Stimulated activated naive B cell treated with anti-CD40 and anti-IgM and Interleukin-4, amounts not matched to agents 10 μg/mL and 1 μg/mL and 100 μg/mL, for 72 hours (primary cell): ENCODE measurements at regions not wholly inside any gene's neighbourhood (a gene's known extent, or its start where the extent isn't known, plus 50 kb on each side); places are given as distances from the start of the nearest gene placed in this dataset.

Experiments
- ATAC-seq, 2 donors: fragments of 150-1000 bp; cut with Tn5 transposase; replicated peaks; 2 replicates each; pipeline ENCODE4 v1.10.0; 2021; ENCODE audit warnings: moderate library complexity in 1 of 2
- DNase-seq: peaks from one replicate; pipeline ENCODE4 v3.0.0; 2021
- H3K27ac Mint-ChIP-seq: one replicate; pipeline ENCODE4 v1.8.0; 2022; ENCODE audit warnings: mild to moderate bottlenecking, mixed read lengths
- H3K27me3 Mint-ChIP-seq, 2 donors: one replicate each; pipeline ENCODE4 v1.8.0; 2022; ENCODE audit warnings: mixed read lengths in 2 of 2
- H3K36me3 Mint-ChIP-seq, 2 donors: one replicate each; pipeline ENCODE4 v1.8.0; 2022; ENCODE audit warnings: mixed read lengths in 2 of 2, mild to moderate bottlenecking in 1 of 2
- H3K4me1 Mint-ChIP-seq, 2 donors: one replicate each; pipeline ENCODE4 v1.8.0; 2022; ENCODE audit warnings: mixed read lengths in 2 of 2, mild to moderate bottlenecking in 1 of 2
- H3K4me3 Mint-ChIP-seq, 2 donors: one replicate each; pipeline ENCODE4 v1.8.0; 2022; ENCODE audit warnings: mild to moderate bottlenecking in 2 of 2, mixed read lengths in 2 of 2, moderate library complexity in 1 of 2
- H3K9me3 Mint-ChIP-seq, 2 donors: one replicate each; pipeline ENCODE4 v1.8.0; 2022; ENCODE audit warnings: mixed read lengths in 2 of 2, mild to moderate bottlenecking in 1 of 2

- ATAC-seq (no peak), DNase-seq (no peak)
- Mint-ChIP-seq H3K4me1 (no peaks in the 10 kb centered on the region), H3K27me3 (no peaks in the 10 kb centered on the region), H3K27ac (no peak overlapping the region), H3K9me3 (no peaks in the 10 kb centered on the region), H3K36me3 (no peaks in the 10 kb centered on the region), H3K4me3 (no peak overlapping the region)
Measured at GRCh38 chr11:129605815-129606214, 209.8 kb upstream of the TMEM45B start.

GRCh38 chr11:129608711-129609110 lies 206.9 kb upstream of the TMEM45B start:
- Mint-ChIP-seq H3K27me3 (no peaks in the 10 kb centered on the region), H3K4me3 (no peak overlapping the region), H3K36me3 (no peaks in the 10 kb centered on the region), H3K27ac (no peak overlapping the region), H3K4me1 (no peaks in the 10 kb centered on the region), H3K9me3 (no peaks in the 10 kb centered on the region)
- DNase-seq (no peak), ATAC-seq (no peak)

- no peak overlapping the region for H3K4me3 Mint-ChIP-seq
- no peaks in the 10 kb centered on the region for H3K4me1 Mint-ChIP-seq
- no peak overlapping the region for H3K27ac Mint-ChIP-seq
- DNase-seq (no peak), ATAC-seq (no peak)
- H3K27me3 Mint-ChIP-seq = no peaks in the 10 kb centered on the region
- no peaks in the 10 kb centered on the region for H3K9me3 Mint-ChIP-seq
- H3K36me3 Mint-ChIP-seq = no peaks in the 10 kb centered on the region
Measured at GRCh38 chr11:129610125-129610524, 205.5 kb upstream of the TMEM45B start.

GRCh38 chr11:129610545-129610944 lies 205.1 kb upstream of the TMEM45B start:
- no peaks in the 10 kb centered on the region for H3K36me3 Mint-ChIP-seq
- no peaks in the 10 kb centered on the region for H3K27me3 Mint-ChIP-seq
- H3K4me3 Mint-ChIP-seq = no peak overlapping the region
- H3K27ac Mint-ChIP-seq = no peak overlapping the region
- ATAC-seq (no peak), DNase-seq (no peak)
- no peaks in the 10 kb centered on the region for H3K4me1 Mint-ChIP-seq
- no peaks in the 10 kb centered on the region for H3K9me3 Mint-ChIP-seq

- Mint-ChIP-seq H3K36me3 (no peaks in the 10 kb centered on the region), H3K4me3 (no peak overlapping the region), H3K9me3 (no peaks in the 10 kb centered on the region), H3K27ac (no peak overlapping the region), H3K27me3 (peaks cover 0 to 9% of the 10 kb centered on the region in 2 donors), H3K4me1 (no peaks in the 10 kb centered on the region)
- DNase-seq (no peak), ATAC-seq (no peak)
Measured at GRCh38 chr11:129611661-129612446, 203.8 kb upstream of the TMEM45B start.

- H3K9me3 Mint-ChIP-seq = no peaks in the 10 kb centered on the region
- peaks cover 3 to 14% of the 10 kb centered on the region in 2 donors for H3K27me3 Mint-ChIP-seq
- H3K4me1 Mint-ChIP-seq = no peaks in the 10 kb centered on the region
- no peak for ATAC-seq
- H3K36me3 Mint-ChIP-seq = no peaks in the 10 kb centered on the region
- no peak for DNase-seq
- H3K4me3 Mint-ChIP-seq = no peak overlapping the region
- H3K27ac Mint-ChIP-seq = no peak overlapping the region
Measured at GRCh38 chr11:129612447-129612961, 203.1 kb upstream of the TMEM45B start.

GRCh38 chr11:129613071-129613470 lies 202.6 kb upstream of the TMEM45B start:
- H3K27ac Mint-ChIP-seq = no peak overlapping the region
- no peak overlapping the region for H3K4me3 Mint-ChIP-seq
- H3K36me3 Mint-ChIP-seq = no peaks in the 10 kb centered on the region
- no peak for DNase-seq
- H3K4me1 Mint-ChIP-seq = no peaks in the 10 kb centered on the region
- no peaks in the 10 kb centered on the region for H3K9me3 Mint-ChIP-seq
- H3K27me3 Mint-ChIP-seq = peaks cover 6 to 18% of the 10 kb centered on the region in 2 donors
- no peak for ATAC-seq

- H3K27me3 Mint-ChIP-seq = peaks cover 6 to 26% of the 10 kb centered on the region in 2 donors
- peaks cover 0 to 2% of the 10 kb centered on the region in 2 donors for H3K9me3 Mint-ChIP-seq
- H3K36me3 Mint-ChIP-seq = no peaks in the 10 kb centered on the region
- no peak for ATAC-seq
- no peak for DNase-seq
- H3K4me1 Mint-ChIP-seq = no peaks in the 10 kb centered on the region
- H3K4me3 Mint-ChIP-seq = no peak overlapping the region
- no peak overlapping the region for H3K27ac Mint-ChIP-seq
Measured at GRCh38 chr11:129614256-129614944, 201.2 kb upstream of the TMEM45B start.

- no peak for DNase-seq
- no peak overlapping the region for H3K4me3 Mint-ChIP-seq
- peaks cover 0 to 2% of the 10 kb centered on the region in 2 donors for H3K9me3 Mint-ChIP-seq
- no peaks in the 10 kb centered on the region for H3K36me3 Mint-ChIP-seq
- no peak for ATAC-seq
- peaks cover 6 to 26% of the 10 kb centered on the region in 2 donors for H3K27me3 Mint-ChIP-seq
- H3K27ac Mint-ChIP-seq = no peak overlapping the region
- no peaks in the 10 kb centered on the region for H3K4me1 Mint-ChIP-seq
Measured at GRCh38 chr11:129618046-129618569, 197.5 kb upstream of the TMEM45B start.

GRCh38 chr11:129620237-129621104 lies 195.2 kb upstream of the TMEM45B start:
- Mint-ChIP-seq H3K36me3 (no peaks in the 10 kb centered on the region), H3K27me3 (peaks cover 6 to 26% of the 10 kb centered on the region in 2 donors), H3K4me3 (no peak overlapping the region), H3K27ac (no peak overlapping the region), H3K9me3 (peaks cover 2 to 5% of the 10 kb centered on the region in 2 donors), H3K4me1 (no peaks in the 10 kb centered on the region)
- no peak for ATAC-seq
- no peak for DNase-seq

GRCh38 chr11:129625930-129626329 lies 189.7 kb upstream of the TMEM45B start:
- Mint-ChIP-seq H3K36me3 (no peaks in the 10 kb centered on the region), H3K4me1 (no peaks in the 10 kb centered on the region), H3K9me3 (peaks cover 2 to 5% of the 10 kb centered on the region in 2 donors), H3K4me3 (no peak overlapping the region), H3K27ac (no peak overlapping the region), H3K27me3 (peaks cover 0 to 5% of the 10 kb centered on the region in 2 donors)
- ATAC-seq = no peak
- DNase-seq = no peak

GRCh38 chr11:129631201-129631600 lies 184.4 kb upstream of the TMEM45B start:
- Mint-ChIP-seq H3K27me3 (peaks cover 0 to 6% of the 10 kb centered on the region in 2 donors), H3K4me3 (no peak overlapping the region), H3K27ac (no peak overlapping the region), H3K36me3 (no peaks in the 10 kb centered on the region), H3K4me1 (no peaks in the 10 kb centered on the region), H3K9me3 (peaks cover 0 to 2% of the 10 kb centered on the region in 2 donors)
- ATAC-seq = no peak
- DNase-seq = no peak

GRCh38 chr11:129636926-129637325 lies 178.7 kb upstream of the TMEM45B start:
- H3K9me3 Mint-ChIP-seq = peaks cover 0 to 3% of the 10 kb centered on the region in 2 donors
- no peak overlapping the region for H3K27ac Mint-ChIP-seq
- no peaks in the 10 kb centered on the region for H3K4me1 Mint-ChIP-seq
- no peak for DNase-seq
- peaks cover 0 to 6% of the 10 kb centered on the region in 2 donors for H3K27me3 Mint-ChIP-seq
- H3K36me3 Mint-ChIP-seq = no peaks in the 10 kb centered on the region
- no peak overlapping the region for H3K4me3 Mint-ChIP-seq
- ATAC-seq = no peak

- H3K9me3 Mint-ChIP-seq = peaks cover 1 to 3% of the 10 kb centered on the region in 2 donors
- no peak overlapping the region for H3K4me3 Mint-ChIP-seq
- H3K27me3 Mint-ChIP-seq = peaks cover 0 to 6% of the 10 kb centered on the region in 2 donors
- no peak for ATAC-seq
- H3K36me3 Mint-ChIP-seq = no peaks in the 10 kb centered on the region
- H3K4me1 Mint-ChIP-seq = no peaks in the 10 kb centered on the region
- no peak for DNase-seq
- no peak overlapping the region for H3K27ac Mint-ChIP-seq
Measured at GRCh38 chr11:129637473-129637872, 178.2 kb upstream of the TMEM45B start.
